Fibroblast of skin of back (primary cell): ENCODE measurements at regions not wholly inside any gene's neighbourhood (a gene's known extent, or its start where the extent isn't known, plus 50 kb on each side); places are given as distances from the start of the nearest gene placed in this dataset.
"Not testable (repeated sequence)": the region's sequence is repeated elsewhere in the genome, so short reads cannot be mapped to it uniquely, and the experiment has no call there.

ENCODE experiments used
- DNase-seq: peaks from one replicate; pipeline ENCODE4 v3.0.0-alpha.2; 2013

GRCh38 chr22:22697377-22698117, 53.1 kb downstream of the GGTLC2 start:
- no peak for DNase-seq

- no peak for DNase-seq
Observed at GRCh38 chr22:22698263-22698750, 53.9 kb downstream of the GGTLC2 start.

GRCh38 chr22:22700631-22701030, 56.2 kb downstream of the GGTLC2 start:
- no peak for DNase-seq

- not testable (repeated sequence) for DNase-seq
Observed at GRCh38 chr22:22701557-22701956, 57.1 kb downstream of the GGTLC2 start.

- DNase-seq, result no peak
Observed at GRCh38 chr22:22702237-22703202, 58.1 kb downstream of the GGTLC2 start.

- no peak for DNase-seq
Observed at GRCh38 chr22:22703203-22703570, 58.8 kb downstream of the GGTLC2 start.

- no peak for DNase-seq
Observed at GRCh38 chr22:22703715-22704114, 59.3 kb downstream of the GGTLC2 start.

- DNase-seq, result no peak
Observed at GRCh38 chr22:22704156-22704946, 59.9 kb downstream of the GGTLC2 start.

GRCh38 chr22:22705328-22706100, 61.1 kb downstream of the GGTLC2 start:
- no peak for DNase-seq

- DNase-seq, result no peak
Observed at GRCh38 chr22:22706253-22706915, 62.0 kb downstream of the GGTLC2 start.

GRCh38 chr22:22709719-22710445, 65.5 kb downstream of the GGTLC2 start:
- no peak for DNase-seq

- peak; percentile 15 for DNase-seq
Observed at GRCh38 chr22:22710719-22711531, 66.5 kb downstream of the GGTLC2 start.

GRCh38 chr22:22711532-22711913, 67.1 kb downstream of the GGTLC2 start:
- DNase-seq, result no peak

- DNase-seq, result no peak
Observed at GRCh38 chr22:22712092-22712658, 67.8 kb downstream of the GGTLC2 start.

- DNase-seq, result no peak
Observed at GRCh38 chr22:22712666-22713365, 68.4 kb downstream of the GGTLC2 start.

- no peak for DNase-seq
Observed at GRCh38 chr22:22713416-22713815, 69.0 kb downstream of the GGTLC2 start.

- no peak for DNase-seq
Observed at GRCh38 chr22:22714600-22715335, 70.4 kb downstream of the GGTLC2 start.

GRCh38 chr22:22716136-22716665, 71.8 kb downstream of the GGTLC2 start:
- DNase-seq, result no peak
